ENCODE measurements at regions not wholly inside any gene's neighbourhood (a gene's known extent, or its start where the extent isn't known, plus 50 kb on each side); places are given as distances from the start of the nearest gene placed in this dataset.
"Not testable (repeated sequence)": the region's sequence is repeated elsewhere in the genome, so short reads cannot be mapped to it uniquely, and the experiment has no call there.

GRCh38 chr4:124874172-124874450 is 161.6 kb upstream of the ANKRD50 start:
- DNase-seq: no peak

- no peak for DNase-seq
These were observed 161.0 kb upstream of the ANKRD50 start for GRCh38 chr4:124873361-124874171.

- no peak for DNase-seq
These were observed 160.1 kb upstream of the ANKRD50 start for GRCh38 chr4:124872659-124873058.

- no peak for DNase-seq
These were observed 157.5 kb upstream of the ANKRD50 start for GRCh38 chr4:124869961-124870495.

- DNase-seq: no peak
These were observed 156.0 kb upstream of the ANKRD50 start for GRCh38 chr4:124868495-124868894.

- DNase-seq: no peak
These were observed 155.0 kb upstream of the ANKRD50 start for GRCh38 chr4:124867536-124867935.

GRCh38 chr4:124866301-124866700 is 153.8 kb upstream of the ANKRD50 start:
- DNase-seq: no peak

GRCh38 chr4:124863040-124863545 is 150.6 kb upstream of the ANKRD50 start:
- DNase-seq: no peak

- no peak for DNase-seq
These were observed 149.7 kb upstream of the ANKRD50 start for GRCh38 chr4:124862261-124862660.

- DNase-seq: no peak
These were observed 149.2 kb upstream of the ANKRD50 start for GRCh38 chr4:124861761-124862160.

- no peak for DNase-seq
These were observed 142.4 kb upstream of the ANKRD50 start for GRCh38 chr4:124854968-124855367.

GRCh38 chr4:124851741-124852140 is 139.2 kb upstream of the ANKRD50 start:
- DNase-seq: no peak

- DNase-seq: no peak
These were observed 133.8 kb upstream of the ANKRD50 start for GRCh38 chr4:124846306-124846705.

GRCh38 chr4:124839786-124840390 is 127.4 kb upstream of the ANKRD50 start:
- peak; percentile 13 for DNase-seq

- peak; percentile 4 for DNase-seq
These were observed 121.4 kb upstream of the ANKRD50 start for GRCh38 chr4:124833831-124834505.

GRCh38 chr4:124828382-124828781 is 115.8 kb upstream of the ANKRD50 start:
- DNase-seq: no peak

- DNase-seq: no peak
These were observed 105.0 kb upstream of the ANKRD50 start for GRCh38 chr4:124817531-124817930.

GRCh38 chr4:124812203-124812602 is 99.7 kb upstream of the ANKRD50 start:
- DNase-seq: not testable (repeated sequence)

- no peak for DNase-seq
These were observed 98.3 kb upstream of the ANKRD50 start for GRCh38 chr4:124810827-124811226.

- DNase-seq: no peak
These were observed 94.9 kb upstream of the ANKRD50 start for GRCh38 chr4:124807421-124807820.

GRCh38 chr4:124806403-124806802 is 93.9 kb upstream of the ANKRD50 start:
- peak; percentile 81 for DNase-seq

GRCh38 chr4:124804584-124804983 is 92.1 kb upstream of the ANKRD50 start:
- peak; percentile 1 for DNase-seq

- no peak for DNase-seq
These were observed 91.5 kb upstream of the ANKRD50 start for GRCh38 chr4:124804041-124804440.

- peak; percentile 2 for DNase-seq
These were observed 91.1 kb upstream of the ANKRD50 start for GRCh38 chr4:124803641-124804040.

All from NCI-H69 (cell line).